ENCODE measurements at regions not wholly inside any gene's neighbourhood (a gene's known extent, or its start where the extent isn't known, plus 50 kb on each side); places are given as distances from the start of the nearest gene placed in this dataset.

DNA sequence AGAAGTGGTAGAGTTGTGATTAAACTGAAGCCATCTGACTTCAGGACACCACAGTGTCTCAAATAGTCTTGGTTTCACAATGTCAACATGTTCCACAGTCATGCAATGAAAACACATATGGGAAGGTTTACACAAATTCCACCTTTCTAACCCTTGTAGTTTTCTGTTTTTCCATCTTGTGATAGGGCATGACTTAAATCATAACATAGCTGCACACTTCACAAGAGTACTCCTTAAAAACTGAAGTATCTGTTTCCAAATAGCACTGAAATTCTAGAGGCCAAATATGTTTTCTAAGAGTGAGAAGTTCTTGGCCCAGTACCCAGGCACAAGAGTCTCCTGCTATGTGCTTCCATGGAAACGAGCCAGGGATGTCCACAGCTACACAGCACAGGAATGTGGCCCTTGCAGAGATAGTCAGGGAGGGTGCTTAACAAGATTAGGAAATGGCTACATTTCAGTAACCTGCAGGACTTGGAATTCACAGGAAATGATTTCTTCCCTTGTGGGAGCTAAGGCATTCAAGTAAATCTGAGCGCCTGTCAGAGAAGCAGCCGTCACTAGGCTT, 269.1 kb downstream of the NDFIP2 start:
- DNase-seq, result no peak

DNA sequence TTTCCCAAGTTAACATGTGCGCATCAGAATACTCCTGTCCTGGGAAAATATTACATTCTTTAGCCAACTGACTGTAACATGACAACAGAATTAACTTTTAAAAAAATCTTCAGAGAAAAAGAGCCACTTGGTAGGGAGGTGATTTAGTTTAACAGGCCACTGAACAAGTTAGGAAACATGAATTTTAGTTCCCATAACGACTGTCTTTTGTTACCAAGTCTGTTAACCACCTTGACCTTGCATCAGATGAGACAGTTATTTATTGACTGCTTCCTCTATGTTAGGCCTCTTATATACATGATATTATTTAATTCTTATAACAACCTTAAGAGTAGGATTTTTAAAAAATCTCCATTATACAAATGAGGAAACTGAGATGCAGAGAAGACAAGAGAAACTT, 268.6 kb downstream of the NDFIP2 start:
- DNase-seq, result no peak

DNA sequence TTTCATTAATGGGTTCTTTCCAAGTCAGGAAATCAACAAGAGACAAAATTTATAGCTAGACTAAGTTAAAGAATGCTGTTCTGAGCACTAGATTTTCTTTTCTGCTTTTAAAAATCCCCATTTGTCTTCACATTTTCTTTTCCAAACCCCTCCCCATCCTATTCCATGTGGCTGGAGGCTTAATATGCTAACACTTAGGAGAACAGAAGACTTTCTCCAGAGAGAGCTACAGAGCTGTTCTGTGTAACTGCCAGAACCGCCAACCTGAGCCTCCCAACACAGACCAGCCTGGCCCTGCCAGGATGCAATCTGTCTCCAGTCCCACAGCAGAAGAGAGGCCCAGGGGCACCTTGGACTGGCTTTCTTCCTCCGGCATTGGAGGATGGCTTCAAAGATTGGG, 264.1 kb downstream of the NDFIP2 start:
- DNase-seq, result no peak

DNA sequence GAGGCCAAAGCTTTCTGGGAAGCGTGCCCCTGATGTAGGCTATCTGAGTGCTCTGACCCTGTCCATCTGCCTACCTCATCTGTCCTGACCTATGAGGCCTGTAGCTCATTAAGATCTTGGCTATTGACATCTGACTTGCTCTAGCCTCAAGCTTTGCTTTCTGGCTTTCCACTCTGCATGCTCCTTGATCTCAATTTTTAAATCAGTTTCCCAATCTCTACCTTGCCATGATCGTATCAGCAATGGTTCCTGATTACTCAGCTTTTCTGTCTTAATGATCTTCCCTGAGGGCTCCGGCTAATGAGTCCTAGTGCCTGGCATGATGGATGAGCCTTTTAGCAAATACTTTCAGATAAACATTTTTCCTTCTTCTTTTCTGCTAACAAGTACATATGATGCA, 262.0 kb downstream of the NDFIP2 start:
- DNase-seq, result no peak

DNA sequence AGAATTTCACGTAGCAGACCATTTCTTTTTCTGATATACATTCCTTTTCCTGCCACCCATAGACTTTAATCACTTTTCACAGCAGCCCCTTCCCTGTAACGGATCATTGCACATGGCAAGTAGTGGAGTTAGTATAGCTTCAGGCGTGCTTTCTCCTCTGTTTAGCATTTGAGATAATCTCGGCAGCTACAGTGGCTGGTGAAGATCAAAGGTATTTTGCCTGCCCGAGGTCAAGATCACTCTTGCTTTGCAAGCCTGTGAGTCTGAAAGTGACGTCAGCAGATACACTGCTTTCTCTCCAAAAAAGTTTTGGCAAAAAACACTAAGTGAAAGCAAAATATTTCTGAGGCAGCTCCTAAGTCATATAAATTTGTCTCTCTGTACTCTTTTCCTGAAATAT, 260.0 kb downstream of the NDFIP2 start:
- DNase-seq, result no peak

DNA sequence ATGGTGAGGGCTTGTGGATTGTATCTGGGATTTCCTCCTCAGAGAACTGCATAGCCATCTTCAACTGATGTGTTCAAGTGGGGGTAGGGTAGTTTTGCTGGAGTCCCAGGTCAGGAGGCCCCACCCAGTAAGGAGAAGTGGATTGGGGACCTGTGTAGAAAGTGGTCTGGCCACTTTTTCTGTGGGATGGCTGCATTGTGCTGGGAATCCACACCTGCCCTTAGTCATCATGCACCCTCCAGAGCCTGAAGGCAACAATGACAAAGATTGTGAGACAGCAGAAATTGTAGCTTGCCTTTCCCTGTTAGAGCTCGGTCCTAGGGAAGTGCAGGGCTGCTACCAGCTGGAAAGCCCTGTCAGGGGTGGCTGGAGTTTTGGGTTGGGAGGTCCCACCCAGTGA, 255.4 kb downstream of the NDFIP2 start:
- no peak for DNase-seq

DNA sequence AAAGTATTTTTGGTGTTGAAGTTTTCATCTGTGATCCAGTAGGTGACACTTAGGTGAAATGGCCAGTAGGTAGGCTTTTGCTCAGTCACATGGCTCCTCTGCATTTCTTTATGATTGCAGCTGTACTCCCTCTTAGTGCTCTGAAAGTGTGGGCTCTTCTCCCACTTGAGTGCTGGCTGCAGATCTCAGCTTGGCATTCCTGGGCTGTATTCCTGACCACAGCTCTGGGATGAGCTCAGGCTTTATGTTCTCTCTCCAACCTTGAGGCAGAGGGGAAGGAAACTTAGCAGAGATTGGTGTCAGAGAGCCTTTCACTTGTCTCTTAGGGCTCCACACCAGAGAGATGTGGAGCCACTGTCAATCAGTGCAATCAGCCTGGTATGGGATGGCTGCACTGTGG, 254.3 kb downstream of the NDFIP2 start:
- DNase-seq, result no peak

DNA sequence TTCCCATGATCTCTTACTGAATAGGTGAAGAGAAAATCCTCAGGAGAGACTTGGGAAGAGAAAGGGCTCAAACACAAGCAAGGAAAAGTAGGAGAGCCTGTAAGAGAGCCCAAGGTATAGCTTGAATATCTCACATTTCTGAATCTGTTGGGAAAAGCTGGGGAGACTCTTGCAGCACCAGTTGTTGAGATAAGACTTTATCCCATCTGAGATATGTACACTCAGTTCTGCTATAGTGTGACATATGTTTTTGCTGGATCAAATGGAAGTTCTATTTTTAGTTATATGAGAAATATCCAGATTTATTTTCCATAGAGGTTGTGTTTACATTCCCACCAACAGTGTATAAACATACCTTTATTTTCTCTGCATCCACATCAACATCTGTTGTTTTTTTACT, 246.1 kb downstream of the NDFIP2 start:
- DNase-seq, result no peak

DNA sequence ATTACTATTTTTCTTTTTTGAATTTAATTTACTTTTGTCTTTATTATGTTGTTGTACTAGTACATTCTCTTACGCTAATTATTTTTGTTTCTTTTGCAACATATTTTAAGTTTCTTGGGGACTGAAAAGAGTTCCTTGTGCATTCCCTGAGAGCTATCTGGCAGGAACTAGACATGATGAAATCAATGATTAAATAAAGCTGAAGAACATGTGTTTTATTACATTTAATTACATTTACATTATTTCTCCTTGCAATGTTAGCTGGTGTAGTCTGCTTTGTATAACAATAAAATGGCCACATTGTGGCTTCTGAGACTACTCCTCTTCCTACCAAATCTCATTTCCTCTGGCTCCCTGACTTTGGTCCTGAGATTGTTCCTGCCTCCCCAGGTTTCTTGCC, 244.9 kb downstream of the NDFIP2 start:
- DNase-seq, result no peak

DNA sequence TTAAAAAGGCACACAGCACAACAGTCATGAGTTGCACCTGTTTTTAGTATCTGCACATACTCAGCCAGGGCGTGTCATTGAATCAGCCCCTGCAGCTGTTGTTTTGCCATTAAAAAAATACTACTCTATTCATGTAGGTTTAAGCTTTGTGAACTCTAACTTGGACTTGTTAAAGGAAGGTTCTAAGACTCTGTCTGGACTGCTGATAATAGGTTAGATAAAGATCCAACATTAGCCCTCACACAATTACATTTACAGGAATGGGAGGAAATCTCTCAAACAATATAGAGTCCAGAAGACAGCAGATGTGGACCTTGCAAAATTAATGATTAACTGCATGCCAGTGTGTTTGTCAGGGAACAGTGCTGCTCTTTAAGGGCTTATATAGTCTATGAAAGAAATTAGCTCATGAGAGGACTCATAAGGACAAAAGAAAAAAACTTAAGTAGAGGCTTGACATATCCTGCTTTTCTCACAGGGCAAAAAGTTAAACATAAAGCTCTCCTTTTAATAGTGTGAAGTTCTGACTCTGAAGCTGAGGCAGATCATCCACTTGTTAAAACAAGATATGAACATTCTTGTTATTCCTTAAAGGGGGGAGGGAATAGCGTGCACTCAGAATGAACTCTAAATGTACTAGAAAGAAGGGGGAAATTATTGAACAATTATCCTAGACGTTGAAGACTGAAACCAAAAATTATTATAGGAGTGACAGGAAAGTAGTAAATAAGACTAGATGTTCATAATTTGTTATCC, 243.6 kb downstream of the NDFIP2 start:
- DNase-seq, result no peak

DNA sequence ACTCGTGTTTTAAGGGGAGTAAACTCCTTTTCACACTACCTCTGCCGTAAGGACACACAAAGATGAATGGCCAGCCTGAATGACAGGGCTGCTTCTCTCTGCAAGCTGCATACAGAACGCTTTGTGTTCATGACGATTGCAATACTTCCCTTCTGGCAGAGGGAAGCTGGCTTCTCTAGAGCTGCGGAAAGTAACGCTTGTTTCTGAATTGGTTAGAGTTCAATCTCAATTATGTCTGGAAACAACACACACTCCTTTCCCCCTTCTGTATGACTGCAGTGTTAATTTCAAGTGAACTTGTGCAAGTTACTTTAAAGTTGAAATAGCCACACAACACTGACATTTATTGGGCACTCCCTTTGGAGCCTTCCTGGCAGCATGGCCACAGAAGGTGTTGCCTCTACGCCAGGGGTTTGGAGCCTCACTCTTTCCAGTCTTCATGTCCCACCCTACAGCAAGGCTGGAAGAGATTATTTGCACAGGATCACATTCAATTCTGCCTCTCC, 242.6 kb downstream of the NDFIP2 start:
- DNase-seq, result no peak

DNA sequence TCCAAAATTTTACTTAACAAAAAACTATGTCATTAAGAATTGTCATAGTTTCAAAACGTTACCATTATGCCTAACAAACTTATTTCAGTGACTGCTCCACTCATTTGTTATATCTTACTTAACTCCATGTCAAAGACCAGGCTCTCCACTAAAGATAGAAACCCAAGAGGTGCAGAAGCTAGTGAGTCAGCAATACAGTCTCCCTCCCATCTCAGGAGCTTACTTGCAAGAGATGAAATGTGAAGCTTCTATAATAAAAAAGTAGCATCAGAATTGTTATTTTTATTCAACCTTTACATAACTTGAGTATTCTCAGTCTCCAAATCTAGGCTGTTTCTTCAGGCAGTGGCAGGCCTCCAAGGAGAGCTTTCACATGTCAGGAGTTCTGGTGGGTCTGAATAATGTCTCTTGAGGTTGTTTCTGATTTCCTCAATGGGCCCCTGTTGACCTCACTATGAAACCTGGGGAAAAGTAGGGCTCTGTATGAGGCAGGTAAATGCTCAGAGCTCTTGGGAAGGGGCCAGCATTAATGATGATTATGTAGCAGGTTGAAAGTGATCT, 242.0 kb downstream of the NDFIP2 start:
- no peak for DNase-seq

DNA sequence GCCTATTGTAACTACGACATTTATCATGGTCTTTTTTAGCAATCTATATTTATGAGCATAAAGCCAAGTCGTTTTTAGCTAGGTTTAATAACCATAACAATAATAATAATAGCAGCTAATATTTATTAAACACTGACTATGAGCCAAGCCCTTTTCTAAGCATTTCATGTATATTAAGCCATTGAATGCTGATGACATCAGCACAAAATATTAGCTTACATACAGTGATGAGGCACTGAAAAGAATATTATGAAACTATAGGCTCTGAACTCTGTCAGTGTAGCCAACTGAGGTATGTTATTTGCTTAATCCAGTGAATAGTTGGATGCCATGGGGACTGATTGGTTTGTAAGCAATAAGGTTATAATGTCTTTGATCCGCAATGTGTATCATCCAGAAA, 235.2 kb downstream of the NDFIP2 start:
- DNase-seq, result no peak

DNA sequence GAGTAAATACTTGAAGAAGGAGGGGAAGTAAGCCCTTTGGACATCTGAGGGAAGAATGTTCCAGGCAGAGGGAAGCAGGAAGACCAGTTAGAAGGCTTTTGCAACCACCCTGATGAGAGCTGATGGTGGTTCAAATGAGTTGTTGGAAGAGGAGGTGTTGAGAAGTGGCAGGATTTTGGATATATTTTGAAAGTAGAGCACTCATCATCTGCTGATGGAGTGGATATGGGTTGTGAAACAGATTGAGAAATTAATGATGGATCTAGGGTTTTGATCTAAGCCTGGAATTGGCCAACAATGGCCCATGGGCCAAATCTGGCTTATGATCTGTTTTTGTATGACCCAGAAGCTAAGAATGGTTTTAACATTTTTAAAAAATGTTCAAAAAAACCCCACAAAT, 230.7 kb downstream of the NDFIP2 start:
- no peak for DNase-seq

DNA sequence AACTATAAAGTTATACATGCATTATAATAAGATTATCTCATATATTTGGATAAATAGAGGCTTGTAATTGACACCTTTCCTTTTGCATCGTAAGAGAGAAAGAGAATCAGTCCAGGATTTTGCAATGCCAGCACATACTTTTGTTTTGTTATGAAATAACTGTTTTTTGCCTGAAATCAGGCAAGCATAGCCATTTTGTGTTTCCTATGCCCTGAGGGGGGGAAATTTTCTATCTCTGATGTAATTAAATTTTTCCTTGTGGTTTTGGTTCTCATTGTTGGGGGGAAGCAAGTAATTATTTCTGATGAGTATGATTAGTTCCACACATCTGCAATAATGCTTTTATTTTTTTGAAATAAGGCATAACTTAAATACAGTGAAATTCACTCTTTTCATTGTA, 229.4 kb downstream of the NDFIP2 start:
- no peak for DNase-seq

DNA sequence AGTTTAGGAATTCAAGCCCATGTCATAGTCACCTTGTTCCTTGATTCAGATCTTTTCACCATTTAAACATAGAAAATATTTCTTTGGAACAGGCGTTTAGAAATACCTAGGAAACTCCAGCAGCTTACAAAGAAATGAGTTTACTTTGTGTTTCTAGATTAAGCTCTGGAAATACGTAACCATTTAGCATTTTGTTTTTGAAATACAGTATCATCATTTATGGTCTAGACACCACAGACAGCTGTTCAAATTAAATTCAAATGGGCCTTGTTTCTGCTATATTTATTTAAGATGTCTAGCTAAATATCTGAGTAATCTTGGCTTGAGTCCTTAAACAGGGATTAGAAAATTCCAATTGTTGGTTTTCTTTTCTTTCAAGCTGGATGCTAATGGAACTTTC, 228.5 kb downstream of the NDFIP2 start:
- DNase-seq, result no peak

DNA sequence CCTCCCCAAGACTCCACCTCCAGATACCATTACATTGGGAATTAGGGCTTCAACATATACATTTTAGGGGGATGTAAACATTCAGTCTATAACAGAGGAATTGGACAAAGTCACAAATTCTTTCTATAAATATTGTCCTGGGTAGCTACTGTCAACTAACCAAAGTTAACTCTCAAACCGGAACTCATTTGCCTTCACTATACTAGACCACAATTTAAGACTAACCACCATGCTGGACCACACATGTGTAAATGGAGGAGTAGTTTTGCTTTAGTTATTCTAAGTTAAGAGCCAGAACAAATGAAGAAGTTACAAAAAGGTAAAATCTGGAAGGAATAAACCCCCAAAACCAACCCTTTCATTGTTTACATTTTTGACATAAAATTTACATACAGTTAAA, 222.8 kb downstream of the NDFIP2 start:
- no peak for DNase-seq

DNA sequence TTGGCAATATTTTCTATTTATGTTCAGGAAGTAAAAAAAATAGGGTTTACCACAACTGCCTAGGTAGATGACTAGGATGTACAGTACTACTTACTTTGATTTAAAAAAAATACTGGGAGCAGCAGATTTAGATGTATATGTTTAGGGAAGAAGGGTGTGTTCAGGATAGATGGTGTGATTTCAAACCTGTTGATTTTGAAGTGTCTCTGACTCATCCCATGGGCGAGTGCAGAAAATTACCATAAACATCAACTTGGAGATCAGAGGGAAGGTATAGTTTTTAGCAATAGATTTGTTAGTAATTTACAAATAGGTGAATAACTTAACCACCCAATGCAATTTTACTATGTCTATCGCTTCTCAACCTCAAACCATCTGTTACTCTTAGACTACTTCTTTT, 214.8 kb downstream of the NDFIP2 start:
- no peak for DNase-seq

DNA sequence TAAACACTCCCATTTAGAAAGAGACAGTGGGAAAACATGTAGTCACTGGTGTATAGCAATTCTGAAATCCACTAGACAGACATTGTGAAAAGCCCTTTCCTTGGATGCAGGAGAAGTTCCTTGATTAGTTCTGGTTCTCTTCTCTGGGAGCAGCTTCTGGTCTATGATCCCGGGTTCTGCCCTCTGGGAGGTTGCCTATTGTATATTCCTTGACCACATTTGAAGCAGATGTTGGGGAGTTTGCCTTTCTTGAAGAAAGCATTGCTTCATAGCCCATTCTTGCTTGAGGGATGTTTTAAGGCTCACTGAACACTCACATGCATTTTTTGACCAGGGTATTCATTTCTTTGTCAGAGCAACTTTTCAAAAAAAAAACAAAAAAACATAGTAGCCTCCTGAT, 211.9 kb downstream of the NDFIP2 start:
- no peak for DNase-seq

DNA sequence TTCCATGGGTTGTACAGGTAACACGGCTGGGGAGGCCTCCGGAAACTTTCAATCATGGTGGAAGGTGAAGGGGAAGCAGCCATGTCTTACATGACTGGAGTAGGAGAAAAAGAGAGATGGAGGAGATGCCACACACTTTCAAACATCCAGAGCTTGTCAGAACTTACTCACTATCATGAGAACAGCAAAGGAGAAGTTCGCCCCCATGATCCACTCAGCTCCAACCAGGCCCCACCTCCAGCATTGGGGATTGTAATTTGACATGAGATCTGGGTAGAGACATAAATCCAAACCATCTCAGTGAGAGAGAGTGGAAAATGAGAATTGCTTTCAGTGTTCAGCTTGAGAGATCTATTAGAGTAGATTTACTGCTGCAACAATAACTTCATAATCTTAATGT, 210.9 kb downstream of the NDFIP2 start:
- no peak for DNase-seq

DNA sequence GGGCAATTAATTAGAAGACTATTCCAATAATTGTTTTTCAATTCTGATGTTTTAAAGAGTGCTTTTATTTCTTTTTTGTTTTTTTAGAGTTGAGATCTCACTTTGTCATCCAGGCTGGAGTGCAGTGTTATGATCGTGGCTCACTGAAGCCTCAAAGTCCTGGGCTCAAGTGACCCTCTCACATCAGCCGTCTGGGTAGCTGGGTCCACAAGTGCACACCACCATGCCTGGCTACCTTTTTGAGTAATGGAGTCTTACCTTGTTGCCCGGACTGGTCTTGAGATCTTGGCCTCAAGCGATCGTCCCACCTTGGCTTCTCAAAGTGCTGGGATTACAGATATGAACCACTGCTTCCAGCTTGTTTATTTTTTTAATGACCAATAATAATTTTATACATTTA, 207.8 kb downstream of the NDFIP2 start:
- DNase-seq, result no peak

DNA sequence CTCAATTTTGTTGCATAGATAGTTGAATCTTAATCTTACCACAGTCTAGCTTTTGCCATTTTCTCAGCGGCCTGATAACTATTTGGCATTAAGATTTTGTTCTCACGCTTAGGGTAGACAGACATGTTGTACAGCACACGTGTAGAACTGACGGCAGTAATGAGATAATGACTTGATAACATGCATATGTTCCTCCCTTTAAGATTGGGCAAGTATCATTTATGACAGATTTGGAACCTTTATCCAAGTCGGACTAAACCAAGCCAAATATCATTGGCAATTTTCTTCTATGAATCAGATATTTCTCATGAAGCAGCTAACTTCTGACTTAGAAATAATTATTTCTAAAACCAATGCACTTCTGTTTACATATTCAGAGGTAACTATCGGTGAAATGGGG, 205.5 kb downstream of the NDFIP2 start:
- DNase-seq, result no peak

DNA sequence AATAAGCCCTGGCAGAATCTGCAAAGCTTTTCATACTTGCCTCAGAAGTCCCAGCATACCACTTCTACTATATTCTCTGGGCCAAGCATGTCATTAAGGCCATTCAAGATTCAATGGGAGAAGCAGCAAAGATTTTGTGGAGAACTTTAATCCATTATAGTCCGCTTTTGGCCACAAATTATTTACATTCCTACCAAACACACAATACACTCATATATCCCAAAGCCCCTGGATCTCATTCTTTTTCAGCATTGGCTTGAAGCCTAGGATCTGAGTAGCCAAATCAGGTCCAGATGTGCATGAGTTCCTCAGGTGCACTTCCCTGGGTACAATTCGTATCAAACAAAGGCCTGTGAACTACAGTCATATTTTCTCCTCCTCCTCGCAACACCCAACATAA, 203.4 kb downstream of the NDFIP2 start:
- DNase-seq, result no peak

DNA sequence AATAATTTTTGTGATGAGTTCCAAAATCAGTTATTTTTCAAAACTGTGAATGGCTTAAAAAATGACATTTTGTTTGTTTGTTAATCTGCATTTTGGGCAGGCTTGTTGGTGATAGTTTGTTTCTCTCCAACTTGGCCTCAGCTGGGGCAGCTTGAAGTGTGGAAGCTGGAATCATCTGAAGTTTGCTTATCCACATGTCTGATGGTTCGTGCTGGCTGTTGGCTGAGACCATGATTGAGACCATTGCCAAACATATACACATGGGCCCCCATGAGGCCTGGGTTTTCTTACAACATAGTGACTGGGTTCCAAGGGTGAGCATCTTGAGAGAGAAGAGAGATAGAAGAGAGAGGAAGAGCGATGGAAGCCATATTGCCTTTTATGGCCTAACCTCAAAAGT, 201.2 kb downstream of the NDFIP2 start:
- DNase-seq, result no peak

DNA sequence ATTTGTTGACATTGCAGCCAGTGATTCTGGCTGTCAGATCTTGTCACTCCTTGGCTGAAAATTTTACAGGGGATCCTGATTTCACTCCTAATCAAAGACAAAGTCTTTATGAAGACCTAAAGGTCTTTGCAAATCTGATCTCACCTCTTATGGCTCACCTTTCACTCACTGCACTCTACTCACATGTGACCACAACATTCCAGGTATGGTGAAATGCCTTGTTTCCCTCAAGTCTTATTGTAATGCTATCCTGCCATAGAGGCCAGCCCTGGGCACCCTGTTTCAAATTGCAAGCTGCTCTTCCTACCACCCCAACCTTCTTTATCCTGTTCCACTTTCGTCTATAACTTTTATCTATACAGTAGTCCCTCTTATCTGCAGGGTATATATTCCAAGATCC, 200.1 kb downstream of the NDFIP2 start:
- DNase-seq, result no peak

All from SIG-M5 (cell line).